Liver (tissue), 8 donors: ENCODE measurements at regions not wholly inside any gene's neighbourhood (a gene's known extent, or its start where the extent isn't known, plus 50 kb on each side); places are given as distances from the start of the nearest gene placed in this dataset.

Experiments
- DNase-seq: peaks from one replicate; pipeline ENCODE4 v3.0.0-alpha.2; 2017; ENCODE audit warnings: low spot score
- H3K27ac ChIP-seq, 2 donors: one replicate each; pipeline ENCODE4 v1.7.0; 2013; ENCODE audit warnings: inconsistent platforms in 2 of 2, low read length in 2 of 2, control low read depth in 1 of 2, low read depth in 1 of 2, mild to moderate bottlenecking in 1 of 2
- H3K27me3 ChIP-seq, 4 donors: one replicate each; pipeline versions ENCODE4 v1.6.1 to v1.7.0; 2013; ENCODE audit warnings: low read length in 3 of 4, inconsistent platforms in 1 of 4, mild to moderate bottlenecking in 1 of 4, moderate library complexity in 1 of 4; ENCODE audit not compliant: control insufficient read depth in 4 of 4, insufficient read depth in 4 of 4
- H3K36me3 ChIP-seq, 4 donors: one replicate each; pipeline versions ENCODE4 v1.6.1 to v1.7.0; 2013; ENCODE audit warnings: low read length in 3 of 4, mild to moderate bottlenecking in 3 of 4, low read depth in 1 of 4, moderate library complexity in 1 of 4; ENCODE audit not compliant: control insufficient read depth in 4 of 4, insufficient read depth in 3 of 4
- H3K4me1 ChIP-seq, 4 donors: one replicate each; pipeline versions ENCODE4 v1.6.1 to v1.7.0; 2013; ENCODE audit warnings: low read length in 3 of 4, mild to moderate bottlenecking in 3 of 4, moderate library complexity in 1 of 4; ENCODE audit not compliant: control insufficient read depth in 4 of 4, insufficient read depth in 4 of 4
- H3K4me3 ChIP-seq, 3 donors: one replicate each; pipeline versions ENCODE4 v1.6.1 to v1.7.0; 2013; ENCODE audit warnings: low read length in 3 of 3, control low read depth in 1 of 3, low read depth in 1 of 3, mild to moderate bottlenecking in 1 of 3
- H3K9ac ChIP-seq, 2 donors: one replicate each; pipeline ENCODE4 v1.7.0; 2013; ENCODE audit warnings: low read length in 2 of 2, mild to moderate bottlenecking in 2 of 2, moderate library complexity in 2 of 2, control low read depth in 1 of 2, low read depth in 1 of 2
- H3K9me3 ChIP-seq, 4 donors: one replicate each; pipeline versions ENCODE4 v1.6.1 to v1.7.0; 2013; ENCODE audit warnings: low read length in 3 of 4; ENCODE audit not compliant: control insufficient read depth in 4 of 4
- ATF3 ChIP-seq: IDR thresholded peaks from 2 replicates; pipeline ENCODE4 v1.6.1; 2016; ENCODE audit warnings: antibody characterized with exemption
- CTCF ChIP-seq: fragments of 150-350 bp; IDR thresholded peaks from 2 replicates; pipeline ENCODE4 v1.5.1; 2017; ENCODE audit warnings: improper control_type of control experiment, low read depth, low read length; ENCODE audit not compliant: missing input control
- EGR1 ChIP-seq, 2 donors: IDR thresholded peaks; 2 replicates each; pipeline ENCODE4 v1.6.1; 2016 to 2018; ENCODE audit warnings: antibody characterized with exemption in 2 of 2, low read depth in 2 of 2
- FOXA1 ChIP-seq: IDR thresholded peaks from 2 replicates; pipeline ENCODE4 v1.6.1; 2016; ENCODE audit warnings: antibody characterized with exemption
- FOXA2 ChIP-seq: IDR thresholded peaks from 2 replicates; pipeline ENCODE4 v1.6.1; 2016; ENCODE audit warnings: antibody characterized with exemption
- GABPA ChIP-seq, 2 donors: IDR thresholded peaks in 1 of 2; conservative IDR thresholded peaks in 1 of 2; 2 replicates each; pipeline ENCODE4 v1.6.1; 2016; ENCODE audit warnings: antibody characterized with exemption in 2 of 2, mild to moderate bottlenecking in 1 of 2, moderate library complexity in 1 of 2
- HNF4A ChIP-seq, 2 donors: conservative IDR thresholded peaks; 2 replicates each; pipeline ENCODE4 v1.6.1; 2016; ENCODE audit warnings: antibody characterized with exemption in 2 of 2, mild to moderate bottlenecking in 2 of 2
- JUND ChIP-seq, 2 donors: IDR thresholded peaks; 2 replicates each; pipeline ENCODE4 v1.6.1; 2016; ENCODE audit warnings: antibody characterized with exemption in 2 of 2
- MAX ChIP-seq: IDR thresholded peaks from 2 replicates; pipeline ENCODE4 v1.6.1; 2016; ENCODE audit warnings: antibody characterized with exemption
- NR2F2 ChIP-seq: IDR thresholded peaks from 2 replicates; pipeline ENCODE4 v1.6.1; 2016; ENCODE audit warnings: antibody characterized with exemption
- RAD21 ChIP-seq, 2 donors: IDR thresholded peaks; 2 replicates each; pipeline ENCODE4 v1.6.1; 2016; ENCODE audit warnings: antibody characterized with exemption in 2 of 2, mild to moderate bottlenecking in 2 of 2
- REST ChIP-seq: IDR thresholded peaks from 2 replicates; pipeline ENCODE4 v1.6.1; 2016; ENCODE audit warnings: antibody characterized with exemption, mild to moderate bottlenecking
- RXRA ChIP-seq, 2 donors: IDR thresholded peaks; 2 replicates each; pipeline ENCODE4 v1.6.1; 2017 to 2018; ENCODE audit warnings: antibody characterized with exemption in 2 of 2, mild to moderate bottlenecking in 1 of 2
- SP1 ChIP-seq: IDR thresholded peaks from 2 replicates; pipeline ENCODE4 v1.6.1; 2018; ENCODE audit warnings: antibody characterized with exemption, mild to moderate bottlenecking
- TAF1 ChIP-seq: conservative IDR thresholded peaks from 2 replicates; pipeline ENCODE4 v1.6.1; 2016; ENCODE audit warnings: antibody characterized with exemption, mild to moderate bottlenecking
- YY1 ChIP-seq: IDR thresholded peaks from 2 replicates; pipeline ENCODE4 v1.6.1; 2016; ENCODE audit warnings: antibody characterized with exemption, mild to moderate bottlenecking
- ZBTB33 ChIP-seq: IDR thresholded peaks from 2 replicates; pipeline ENCODE4 v1.6.1; 2016; ENCODE audit warnings: antibody characterized with exemption
- WGBS: extraction: QIAGEN DNeasy Blood & Tissue Kit; methylation state at CpG from one replicate; pipeline ENCODE4 v1.1.7; 2013; 5-methylcytosine and 5-hydroxymethylcytosine counted together
- donor health status: healthy.
- donor health status: healthy.
- donor health status: healthy.
- donor health status: healthy.
- donor health status: healthy.

- Histone ChIP-seq H3K27me3 (no peaks in the 10 kb centered on the region), H3K9me3 (peaks cover 4 to 21% (median 5%) of the 10 kb centered on the region in 4 donors), H3K4me3 (no peak overlapping the region), H3K36me3 (no peaks in the 10 kb centered on the region), H3K27ac (no peak overlapping the region), H3K9ac (no peak overlapping the region), H3K4me1 (no peaks in the 10 kb centered on the region)
- WGBS, result 65% methylated on average over 4 of the region's 4 CpGs
- no peak for TF ChIP-seq RXRA (IDR thresholded peaks at IDR 0.05)
- no peak for TF ChIP-seq HNF4A (conservative IDR thresholded peaks at IDR 0.05)
- no peak for TF ChIP-seq FOXA1
- no peak for TF ChIP-seq RAD21 (IDR thresholded peaks at IDR 0.05)
- TF ChIP-seq SP1, result no peak
- no peak for TF ChIP-seq NR2F2
- no peak for TF ChIP-seq EGR1 (IDR thresholded peaks at IDR 0.05; ENCODE audit: low read depth in 2 of 2)
- no peak for TF ChIP-seq CTCF
- no peak for TF ChIP-seq REST
- TF ChIP-seq ZBTB33, result no peak
- TF ChIP-seq MAX, result no peak
- no peak for TF ChIP-seq FOXA2
- no peak for TF ChIP-seq TAF1
- no peak for TF ChIP-seq ATF3
- no peak for TF ChIP-seq JUND (IDR thresholded peaks at IDR 0.05)
- TF ChIP-seq YY1, result no peak
- DNase-seq, result no peak
Observed at GRCh38 chr12:38016602-38017001, 300.0 kb upstream of the ALG10B start.

- DNase-seq, result no peak
- H3K27me3 ChIP-seq, result no peaks in the 10 kb centered on the region
- 32% methylated on average over 1 of the region's 1 CpG for WGBS
- no peak overlapping the region for H3K9ac ChIP-seq
- no peak overlapping the region for H3K27ac ChIP-seq
- peaks cover 1 to 28% (median 6%) of the 10 kb centered on the region in 4 donors for H3K9me3 ChIP-seq
- no peaks in the 10 kb centered on the region for H3K4me1 ChIP-seq
- H3K36me3 ChIP-seq, result no peaks in the 10 kb centered on the region
- H3K4me3 ChIP-seq, result peak overlapping the region in 1 of 3 donors; percentile 23
- TF ChIP-seq RAD21 (IDR thresholded peaks at IDR 0.05), result no peak
- no peak for TF ChIP-seq GABPA (IDR thresholded peaks at IDR 0.05 in 1 of 2, conservative IDR thresholded peaks at IDR 0.05 in 1 of 2)
- no peak for TF ChIP-seq TAF1
- no peak for TF ChIP-seq FOXA2
- TF ChIP-seq MAX, result no peak
- no peak for TF ChIP-seq NR2F2
- no peak for TF ChIP-seq HNF4A (conservative IDR thresholded peaks at IDR 0.05)
Observed at GRCh38 chr12:38025916-38026315, 290.7 kb upstream of the ALG10B start.
